ENCODE measurements at regions not wholly inside any gene's neighbourhood (a gene's known extent, or its start where the extent isn't known, plus 50 kb on each side); places are given as distances from the start of the nearest gene placed in this dataset.

DNA sequence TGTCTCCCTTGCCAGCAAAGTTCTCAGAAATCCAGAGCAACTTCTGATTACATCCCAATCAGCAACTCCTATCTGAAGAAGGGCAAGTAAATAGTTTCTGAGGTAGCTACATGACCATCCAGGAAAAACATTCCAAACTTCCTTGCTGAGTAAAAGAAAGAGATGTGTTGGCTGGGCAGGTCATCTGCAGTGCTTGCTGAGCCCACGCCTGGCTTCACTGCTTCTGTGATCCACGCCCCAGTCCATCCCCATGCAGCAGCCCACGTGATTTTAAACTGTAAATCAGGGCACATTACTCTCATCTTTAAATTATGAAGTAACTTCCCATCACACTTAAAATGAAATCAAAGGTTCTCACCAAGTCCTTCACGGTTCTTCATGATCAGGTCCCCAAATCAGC, 603.6 kb downstream of the QKI start:
- TF ChIP-seq, protein P1, sequence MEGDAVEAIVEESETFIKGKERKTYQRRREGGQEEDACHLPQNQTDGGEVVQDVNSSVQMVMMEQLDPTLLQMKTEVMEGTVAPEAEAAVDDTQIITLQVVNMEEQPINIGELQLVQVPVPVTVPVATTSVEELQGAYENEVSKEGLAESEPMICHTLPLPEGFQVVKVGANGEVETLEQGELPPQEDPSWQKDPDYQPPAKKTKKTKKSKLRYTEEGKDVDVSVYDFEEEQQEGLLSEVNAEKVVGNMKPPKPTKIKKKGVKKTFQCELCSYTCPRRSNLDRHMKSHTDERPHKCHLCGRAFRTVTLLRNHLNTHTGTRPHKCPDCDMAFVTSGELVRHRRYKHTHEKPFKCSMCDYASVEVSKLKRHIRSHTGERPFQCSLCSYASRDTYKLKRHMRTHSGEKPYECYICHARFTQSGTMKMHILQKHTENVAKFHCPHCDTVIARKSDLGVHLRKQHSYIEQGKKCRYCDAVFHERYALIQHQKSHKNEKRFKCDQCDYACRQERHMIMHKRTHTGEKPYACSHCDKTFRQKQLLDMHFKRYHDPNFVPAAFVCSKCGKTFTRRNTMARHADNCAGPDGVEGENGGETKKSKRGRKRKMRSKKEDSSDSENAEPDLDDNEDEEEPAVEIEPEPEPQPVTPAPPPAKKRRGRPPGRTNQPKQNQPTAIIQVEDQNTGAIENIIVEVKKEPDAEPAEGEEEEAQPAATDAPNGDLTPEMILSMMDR (IDR thresholded peaks at IDR 0.05) = no peak
- TF ChIP-seq EP300 (IDR thresholded peaks at IDR 0.05; ENCODE audit: low read depth) (no peak), POLR2AphosphoS5 (IDR thresholded peaks at IDR 0.05) (no peak), POLR2A (IDR thresholded peaks at IDR 0.05) (no peak)
